ENCODE measurements at regions not wholly inside any gene's neighbourhood (a gene's known extent, or its start where the extent isn't known, plus 50 kb on each side); places are given as distances from the start of the nearest gene placed in this dataset.

DNA sequence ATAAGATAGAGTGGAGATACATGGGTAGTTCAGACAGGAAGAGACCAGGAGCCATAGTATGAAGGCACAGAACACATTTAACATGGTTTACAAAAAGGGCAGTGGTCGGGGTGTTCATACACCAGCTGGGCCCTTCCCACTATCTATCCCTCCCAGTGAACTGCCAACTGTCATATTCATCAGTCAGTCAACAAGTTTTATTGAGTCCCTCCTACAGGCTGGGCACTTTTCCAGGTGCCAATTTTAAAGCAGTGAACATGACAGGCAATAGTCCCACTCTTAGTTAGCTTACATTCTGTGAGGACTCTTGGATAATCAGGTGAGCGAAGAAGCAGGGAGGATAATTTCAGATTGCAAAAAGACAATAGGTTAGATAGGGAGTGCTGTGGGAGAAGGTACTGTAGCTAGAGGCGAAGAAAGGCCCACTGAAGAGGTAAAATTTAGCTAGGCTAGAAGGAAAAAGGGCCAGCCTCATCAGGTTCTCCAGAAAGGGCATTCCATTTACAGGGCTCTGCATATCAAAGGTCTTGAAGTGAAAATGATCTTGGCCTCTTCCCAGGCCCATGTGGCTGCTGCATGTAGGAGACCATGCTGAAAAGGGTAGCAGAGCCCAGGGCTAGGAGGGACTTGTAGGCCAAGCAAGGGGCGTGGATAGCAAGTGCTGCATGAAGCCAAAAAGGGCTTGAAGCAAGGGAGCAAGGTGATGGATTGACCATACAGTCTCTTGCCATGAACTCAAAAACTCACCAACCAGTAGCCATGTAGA, 274.7 kb upstream of the SNX7 start:
- in situ Hi-C loops (cut with MboI) (no loop called here), intact Hi-C loops (cut with micrococcal nuclease; ENCODE audit: unreplicated experiment) (no loop called here)
- POLR2A ChIA-PET, result no interaction called here
- Histone ChIP-seq H3K4me2 (ENCODE audit: control insufficient read depth, insufficient read depth) (no peak overlapping the region), H3K4me3 (no peak overlapping the region), H3K27ac (ENCODE audit: control insufficient read depth, insufficient read depth) (no peak overlapping the region), H3K27me3 (replicated peaks in 1 of 2; ENCODE audit: control insufficient read depth in 2 of 2, insufficient read depth in 2 of 2, low read length in 1 of 2) (no peaks in the 10 kb centered on the region), H3K79me2 (ENCODE audit: control insufficient read depth, insufficient read depth, low read length) (no peaks in the 10 kb centered on the region), H3K9ac (ENCODE audit: control insufficient read depth, insufficient read depth, low read length) (no peak overlapping the region), H3K4me1 (ENCODE audit: control insufficient read depth, insufficient read depth, low read length) (no peaks in the 10 kb centered on the region), H3K9me3 (replicated peaks; ENCODE audit: control insufficient read depth, insufficient read depth, low read length) (no peaks in the 10 kb centered on the region), H2AFZ (ENCODE audit: control insufficient read depth, low read depth, low read length) (no peak overlapping the region), H4K20me1 (ENCODE audit: control insufficient read depth, insufficient read depth) (no peaks in the 10 kb centered on the region), H3K36me3 (ENCODE audit: control insufficient read depth in 2 of 2, insufficient read depth in 2 of 2, low read length in 1 of 2) (no peaks in the 10 kb centered on the region)
- ATAC-seq, result no peak
- BruUV-seq (replicated peaks), result no TSS peak
- TF ChIP-seq CHD2 (IDR thresholded peaks at IDR 0.05; ENCODE audit: borderline replicate concordance, low read depth, low read length), result no peak
- TF ChIP-seq, protein P1, sequence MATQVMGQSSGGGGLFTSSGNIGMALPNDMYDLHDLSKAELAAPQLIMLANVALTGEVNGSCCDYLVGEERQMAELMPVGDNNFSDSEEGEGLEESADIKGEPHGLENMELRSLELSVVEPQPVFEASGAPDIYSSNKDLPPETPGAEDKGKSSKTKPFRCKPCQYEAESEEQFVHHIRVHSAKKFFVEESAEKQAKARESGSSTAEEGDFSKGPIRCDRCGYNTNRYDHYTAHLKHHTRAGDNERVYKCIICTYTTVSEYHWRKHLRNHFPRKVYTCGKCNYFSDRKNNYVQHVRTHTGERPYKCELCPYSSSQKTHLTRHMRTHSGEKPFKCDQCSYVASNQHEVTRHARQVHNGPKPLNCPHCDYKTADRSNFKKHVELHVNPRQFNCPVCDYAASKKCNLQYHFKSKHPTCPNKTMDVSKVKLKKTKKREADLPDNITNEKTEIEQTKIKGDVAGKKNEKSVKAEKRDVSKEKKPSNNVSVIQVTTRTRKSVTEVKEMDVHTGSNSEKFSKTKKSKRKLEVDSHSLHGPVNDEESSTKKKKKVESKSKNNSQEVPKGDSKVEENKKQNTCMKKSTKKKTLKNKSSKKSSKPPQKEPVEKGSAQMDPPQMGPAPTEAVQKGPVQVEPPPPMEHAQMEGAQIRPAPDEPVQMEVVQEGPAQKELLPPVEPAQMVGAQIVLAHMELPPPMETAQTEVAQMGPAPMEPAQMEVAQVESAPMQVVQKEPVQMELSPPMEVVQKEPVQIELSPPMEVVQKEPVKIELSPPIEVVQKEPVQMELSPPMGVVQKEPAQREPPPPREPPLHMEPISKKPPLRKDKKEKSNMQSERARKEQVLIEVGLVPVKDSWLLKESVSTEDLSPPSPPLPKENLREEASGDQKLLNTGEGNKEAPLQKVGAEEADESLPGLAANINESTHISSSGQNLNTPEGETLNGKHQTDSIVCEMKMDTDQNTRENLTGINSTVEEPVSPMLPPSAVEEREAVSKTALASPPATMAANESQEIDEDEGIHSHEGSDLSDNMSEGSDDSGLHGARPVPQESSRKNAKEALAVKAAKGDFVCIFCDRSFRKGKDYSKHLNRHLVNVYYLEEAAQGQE (IDR thresholded peaks at IDR 0.05; ENCODE audit: low read depth, low read length), result no peak
- TF ChIP-seq, protein P2, sequence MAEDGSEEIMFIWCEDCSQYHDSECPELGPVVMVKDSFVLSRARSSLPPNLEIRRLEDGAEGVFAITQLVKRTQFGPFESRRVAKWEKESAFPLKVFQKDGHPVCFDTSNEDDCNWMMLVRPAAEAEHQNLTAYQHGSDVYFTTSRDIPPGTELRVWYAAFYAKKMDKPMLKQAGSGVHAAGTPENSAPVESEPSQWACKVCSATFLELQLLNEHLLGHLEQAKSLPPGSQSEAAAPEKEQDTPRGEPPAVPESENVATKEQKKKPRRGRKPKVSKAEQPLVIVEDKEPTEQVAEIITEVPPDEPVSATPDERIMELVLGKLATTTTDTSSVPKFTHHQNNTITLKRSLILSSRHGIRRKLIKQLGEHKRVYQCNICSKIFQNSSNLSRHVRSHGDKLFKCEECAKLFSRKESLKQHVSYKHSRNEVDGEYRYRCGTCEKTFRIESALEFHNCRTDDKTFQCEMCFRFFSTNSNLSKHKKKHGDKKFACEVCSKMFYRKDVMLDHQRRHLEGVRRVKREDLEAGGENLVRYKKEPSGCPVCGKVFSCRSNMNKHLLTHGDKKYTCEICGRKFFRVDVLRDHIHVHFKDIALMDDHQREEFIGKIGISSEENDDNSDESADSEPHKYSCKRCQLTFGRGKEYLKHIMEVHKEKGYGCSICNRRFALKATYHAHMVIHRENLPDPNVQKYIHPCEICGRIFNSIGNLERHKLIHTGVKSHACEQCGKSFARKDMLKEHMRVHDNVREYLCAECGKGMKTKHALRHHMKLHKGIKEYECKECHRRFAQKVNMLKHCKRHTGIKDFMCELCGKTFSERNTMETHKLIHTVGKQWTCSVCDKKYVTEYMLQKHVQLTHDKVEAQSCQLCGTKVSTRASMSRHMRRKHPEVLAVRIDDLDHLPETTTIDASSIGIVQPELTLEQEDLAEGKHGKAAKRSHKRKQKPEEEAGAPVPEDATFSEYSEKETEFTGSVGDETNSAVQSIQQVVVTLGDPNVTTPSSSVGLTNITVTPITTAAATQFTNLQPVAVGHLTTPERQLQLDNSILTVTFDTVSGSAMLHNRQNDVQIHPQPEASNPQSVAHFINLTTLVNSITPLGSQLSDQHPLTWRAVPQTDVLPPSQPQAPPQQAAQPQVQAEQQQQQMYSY (CRISPR knock-in tag; IDR thresholded peaks at IDR 0.05), result no peak
- no peak for TF ChIP-seq IRF4 (IDR thresholded peaks at IDR 0.05; ENCODE audit: low read depth, low read length)
- no peak for TF ChIP-seq NBN (IDR thresholded peaks at IDR 0.05)
- no peak for TF ChIP-seq FOS (IDR thresholded peaks at IDR 0.05; ENCODE audit: borderline replicate concordance, extremely low read depth, insufficient read length)
- TF ChIP-seq NFXL1 (IDR thresholded peaks at IDR 0.05; ENCODE audit: borderline replicate concordance), result no peak
- no peak for TF ChIP-seq PAX8 (IDR thresholded peaks at IDR 0.05)
- TF ChIP-seq DPF2 (IDR thresholded peaks at IDR 0.05), result no peak
- no peak for TF ChIP-seq CREM (IDR thresholded peaks at IDR 0.05; ENCODE audit: low read depth)
- TF ChIP-seq IKZF1 (conservative IDR thresholded peaks at IDR 0.05), result no peak
- TF ChIP-seq ZNF384 (IDR thresholded peaks at IDR 0.05; ENCODE audit: borderline replicate concordance, low read depth, low read length), result no peak
- TF ChIP-seq SMAD5 (IDR thresholded peaks at IDR 0.05; ENCODE audit: low read depth), result no peak
- TF ChIP-seq HDAC2 (IDR thresholded peaks at IDR 0.05), result no peak
- no peak for TF ChIP-seq CTCF (IDR thresholded peaks at IDR 0.05 in 2 of 3, conservative IDR thresholded peaks at IDR 0.05 in 1 of 3; ENCODE audit: control insufficient read depth in 2 of 3, extremely low read depth in 1 of 3, insufficient read depth in 1 of 3, low read depth in 3 of 3, low read length in 3 of 3)
- DNase-seq (ENCODE audit: low read depth, low spot score), result no peak
- SMC1A ChIA-PET (ENCODE audit: uncharacterized antibody, unreplicated experiment), result no interaction called here
- whole genome bisulfite sequencing (ENCODE audit: insufficient coverage, insufficient replicate concordance, low lambda C conversion rate, missing lambda C conversion rate), result 20% methylated on average over 4 of the region's 4 CpGs
- FAIRE-seq, result no peak
- RAD21 ChIA-PET (ENCODE audit: unreplicated experiment), result no interaction called here
- CTCF ChIA-PET, result no interaction called here

Data from GM12878 (cell line).